ENCODE measurements at regions not wholly inside any gene's neighbourhood (a gene's known extent, or its start where the extent isn't known, plus 50 kb on each side); places are given as distances from the start of the nearest gene placed in this dataset.
"Not testable (repeated sequence)": the region's sequence is repeated elsewhere in the genome, so short reads cannot be mapped to it uniquely, and the experiment has no call there.

GRCh38 chr20:56730003-56730402 lies 100.9 kb downstream of the TFAP2C start:
- DNase-seq, result no peak

- DNase-seq, result no peak
Observed at GRCh38 chr20:56730996-56731395, 101.9 kb downstream of the TFAP2C start.

- no peak for DNase-seq
Observed at GRCh38 chr20:56731476-56731875, 102.4 kb downstream of the TFAP2C start.

- no peak for DNase-seq
Observed at GRCh38 chr20:56733967-56734366, 104.9 kb downstream of the TFAP2C start.

- DNase-seq, result no peak
Observed at GRCh38 chr20:56735084-56735642, 106.1 kb downstream of the TFAP2C start.

GRCh38 chr20:56736285-56736857 lies 107.3 kb downstream of the TFAP2C start:
- no peak for DNase-seq

GRCh38 chr20:56744325-56744821 lies 115.3 kb downstream of the TFAP2C start:
- not testable (repeated sequence) for DNase-seq

GRCh38 chr20:56748476-56749377 lies 119.6 kb downstream of the TFAP2C start:
- no peak for DNase-seq

- DNase-seq, result no peak
Observed at GRCh38 chr20:56750430-56750829, 121.3 kb downstream of the TFAP2C start.

- DNase-seq, result peak; percentile 52
Observed at GRCh38 chr20:56752274-56752673, 123.2 kb downstream of the TFAP2C start.

- no peak for DNase-seq
Observed at GRCh38 chr20:56755201-56755600, 126.1 kb downstream of the TFAP2C start.

GRCh38 chr20:56756658-56757057 lies 127.6 kb downstream of the TFAP2C start:
- DNase-seq, result not testable (repeated sequence)

GRCh38 chr20:56758706-56759105 lies 129.6 kb downstream of the TFAP2C start:
- no peak for DNase-seq

- DNase-seq, result no peak
Observed at GRCh38 chr20:56759741-56760278, 130.7 kb downstream of the TFAP2C start.

GRCh38 chr20:56760610-56761009 lies 131.5 kb downstream of the TFAP2C start:
- peak; percentile 14 for DNase-seq

- no peak for DNase-seq
Observed at GRCh38 chr20:56761393-56761792, 132.3 kb downstream of the TFAP2C start.

- no peak for DNase-seq
Observed at GRCh38 chr20:56762401-56762800, 133.3 kb downstream of the TFAP2C start.

GRCh38 chr20:56762829-56763228 lies 133.7 kb downstream of the TFAP2C start:
- DNase-seq, result peak; percentile 35

GRCh38 chr20:56764671-56765070 lies 135.6 kb downstream of the TFAP2C start:
- DNase-seq, result no peak

GRCh38 chr20:56765172-56766073 lies 136.3 kb downstream of the TFAP2C start:
- no peak for DNase-seq

- no peak for DNase-seq
Observed at GRCh38 chr20:56766528-56766927, 137.4 kb downstream of the TFAP2C start.

GRCh38 chr20:56769921-56770600 lies 141.0 kb downstream of the TFAP2C start:
- DNase-seq, result no peak

Measured in NCI-H226 (cell line).